ENCODE measurements at regions not wholly inside any gene's neighbourhood (a gene's known extent, or its start where the extent isn't known, plus 50 kb on each side); places are given as distances from the start of the nearest gene placed in this dataset.
A peak's percentile ranks its signal among the peaks of the same experiment; 100 is the strongest.

DNA sequence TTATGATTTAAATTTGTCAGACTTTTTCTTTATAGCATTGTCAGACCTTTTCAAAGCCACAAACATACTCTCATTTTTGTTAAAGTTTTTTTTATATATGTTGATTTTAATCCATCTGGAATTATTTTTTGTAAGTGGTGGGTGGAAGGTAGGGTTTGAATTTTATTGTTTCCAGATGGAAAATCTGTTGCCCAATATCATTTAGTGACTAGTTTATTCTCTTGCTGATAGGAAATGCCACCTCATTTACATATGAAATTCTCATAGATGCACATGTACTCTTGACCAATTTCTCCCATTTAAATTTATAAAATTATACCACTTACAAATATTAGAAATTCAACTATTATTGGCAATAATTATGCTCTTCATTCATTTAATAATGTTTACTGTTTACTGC lies 52.1 kb upstream of the PLCB1 start:
- H3K4me3 ChIP-seq (ENCODE audit: low read depth, low read length) = no peak overlapping the region
- no peak for DNase-seq (ENCODE audit: low read depth)
- H3K27me3 ChIP-seq (ENCODE audit: control insufficient read depth, insufficient read depth, low read length) = no peaks in the 10 kb centered on the region
- H3K36me3 ChIP-seq (ENCODE audit: control insufficient read depth, insufficient read depth, low read length) = no peaks in the 10 kb centered on the region
- TF ChIP-seq, protein P1, sequence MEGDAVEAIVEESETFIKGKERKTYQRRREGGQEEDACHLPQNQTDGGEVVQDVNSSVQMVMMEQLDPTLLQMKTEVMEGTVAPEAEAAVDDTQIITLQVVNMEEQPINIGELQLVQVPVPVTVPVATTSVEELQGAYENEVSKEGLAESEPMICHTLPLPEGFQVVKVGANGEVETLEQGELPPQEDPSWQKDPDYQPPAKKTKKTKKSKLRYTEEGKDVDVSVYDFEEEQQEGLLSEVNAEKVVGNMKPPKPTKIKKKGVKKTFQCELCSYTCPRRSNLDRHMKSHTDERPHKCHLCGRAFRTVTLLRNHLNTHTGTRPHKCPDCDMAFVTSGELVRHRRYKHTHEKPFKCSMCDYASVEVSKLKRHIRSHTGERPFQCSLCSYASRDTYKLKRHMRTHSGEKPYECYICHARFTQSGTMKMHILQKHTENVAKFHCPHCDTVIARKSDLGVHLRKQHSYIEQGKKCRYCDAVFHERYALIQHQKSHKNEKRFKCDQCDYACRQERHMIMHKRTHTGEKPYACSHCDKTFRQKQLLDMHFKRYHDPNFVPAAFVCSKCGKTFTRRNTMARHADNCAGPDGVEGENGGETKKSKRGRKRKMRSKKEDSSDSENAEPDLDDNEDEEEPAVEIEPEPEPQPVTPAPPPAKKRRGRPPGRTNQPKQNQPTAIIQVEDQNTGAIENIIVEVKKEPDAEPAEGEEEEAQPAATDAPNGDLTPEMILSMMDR (IDR thresholded peaks at IDR 0.05; ENCODE audit: insufficient read depth, low read length, poor library complexity, severe bottlenecking) = no peak

DNA sequence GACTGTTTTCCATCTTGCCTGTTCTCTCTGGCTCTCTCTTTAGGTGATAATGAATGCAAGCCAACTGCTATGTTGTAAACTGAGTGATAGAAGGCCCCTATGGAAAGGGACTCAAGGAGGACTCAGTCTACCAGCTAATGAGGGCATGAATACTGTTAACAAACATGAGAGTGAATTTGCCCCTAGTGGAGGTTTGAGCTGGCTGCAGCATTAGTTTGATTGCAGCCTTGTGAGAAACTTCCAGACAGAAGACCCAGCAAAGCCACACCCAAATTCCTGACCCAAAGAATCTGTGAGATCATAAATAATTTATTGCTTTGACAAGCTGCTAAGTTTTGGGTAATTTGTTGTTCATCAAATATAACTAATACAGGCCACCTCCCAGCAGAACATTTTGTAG lies 50.0 kb upstream of the PLCB1 start:
- DNase-seq (ENCODE audit: low read depth) = no peak
- Histone ChIP-seq H3K27me3 (ENCODE audit: control insufficient read depth, insufficient read depth, low read length) (no peaks in the 10 kb centered on the region), H3K4me3 (ENCODE audit: low read depth, low read length) (no peak overlapping the region), H3K36me3 (ENCODE audit: control insufficient read depth, insufficient read depth, low read length) (no peaks in the 10 kb centered on the region)
- TF ChIP-seq, protein P1 (IDR thresholded peaks at IDR 0.05; ENCODE audit: insufficient read depth, low read length, poor library complexity, severe bottlenecking) = peak; percentile 32

Data from kidney epithelial cell (primary cell).